Activated effector memory CD4-positive, alpha-beta T cell treated with Interleukin-2 at 50 U/mL for 16 hours (primary cell): ENCODE measurements at regions not wholly inside any gene's neighbourhood (a gene's known extent, or its start where the extent isn't known, plus 50 kb on each side); places are given as distances from the start of the nearest gene placed in this dataset.
"Not testable (repeated sequence)": the region's sequence is repeated elsewhere in the genome, so short reads cannot be mapped to it uniquely, and the experiment has no call there.

Experiments
- DNase-seq: peaks from one replicate; pipeline ENCODE4 v3.0.0-alpha.2; 2020

DNA sequence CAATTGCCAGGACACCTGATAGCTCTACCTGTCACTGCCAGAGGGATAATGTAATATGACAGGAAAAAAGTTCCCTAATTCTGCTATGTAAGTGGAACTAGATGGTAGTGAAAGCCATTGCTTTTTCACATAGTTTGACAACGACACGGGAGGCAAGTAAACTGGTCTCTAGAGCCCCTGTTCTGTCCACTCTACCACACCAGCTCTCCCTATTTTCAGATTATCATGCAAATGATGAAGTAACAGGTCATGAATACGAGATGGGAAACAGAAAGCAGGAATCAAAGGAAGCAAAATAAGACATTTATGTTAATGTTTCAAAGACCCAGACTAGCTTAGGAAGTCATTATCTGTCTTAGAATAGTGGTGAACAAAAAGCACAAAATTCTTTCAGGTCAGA is 56.2 kb downstream of the TAF11L14 start:
- DNase-seq: no peak

DNA sequence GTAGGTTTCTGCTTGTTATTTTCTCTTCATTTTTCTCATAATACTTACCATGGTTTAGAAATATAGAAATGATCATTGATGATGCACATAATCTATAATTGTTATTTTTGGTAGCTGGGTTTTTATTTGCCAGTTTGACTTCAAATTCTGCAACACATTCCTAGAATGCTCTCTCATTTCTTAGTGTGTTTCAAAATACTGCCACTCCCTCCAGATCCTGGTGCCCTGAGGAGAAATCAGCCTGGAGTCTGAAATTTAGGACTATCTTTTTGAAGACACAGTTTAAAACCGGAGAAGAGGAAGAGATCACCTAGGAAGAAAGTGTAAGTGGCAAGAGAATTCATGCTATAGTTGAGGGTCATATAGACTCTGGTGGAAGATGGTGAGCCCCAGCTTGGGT is 57.5 kb downstream of the TAF11L14 start:
- DNase-seq: no peak

DNA sequence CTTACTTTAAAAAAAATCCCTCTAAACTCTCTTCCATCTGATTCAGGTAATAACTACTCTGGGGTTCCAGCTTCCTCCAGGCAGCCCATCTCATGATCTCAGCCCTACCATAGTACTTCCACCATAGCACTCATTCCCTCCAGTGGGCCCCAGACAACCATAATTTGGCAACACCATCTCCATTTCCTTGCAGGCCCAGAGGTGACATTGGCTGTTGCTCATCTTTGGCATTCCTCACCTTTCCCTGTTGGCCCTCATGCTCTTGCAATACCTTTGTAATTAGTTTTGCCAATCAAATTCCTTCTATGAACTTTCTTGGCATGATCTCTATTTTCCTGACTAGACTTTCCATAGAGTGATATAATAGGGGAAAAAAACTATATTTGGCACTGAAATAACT is 60.1 kb downstream of the TAF11L14 start:
- DNase-seq: no peak

DNA sequence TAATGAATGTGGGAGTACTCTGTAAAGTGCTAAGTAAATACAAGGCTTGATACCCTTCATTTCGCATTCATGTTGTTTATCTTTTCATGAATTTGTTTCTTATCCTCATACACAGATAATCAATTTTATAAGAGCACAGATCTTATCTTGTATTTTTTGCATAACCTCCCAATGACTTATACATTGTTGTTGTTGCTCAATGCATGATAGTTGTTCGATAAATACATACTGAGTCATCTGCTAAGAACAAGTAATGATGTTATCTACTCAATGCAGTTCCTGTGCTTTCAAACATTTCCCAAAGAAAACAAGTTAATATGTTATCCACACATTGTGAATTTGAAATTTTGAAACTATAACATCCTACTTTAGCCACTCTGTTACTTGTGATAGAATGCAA is 60.7 kb downstream of the TAF11L14 start:
- no peak for DNase-seq

DNA sequence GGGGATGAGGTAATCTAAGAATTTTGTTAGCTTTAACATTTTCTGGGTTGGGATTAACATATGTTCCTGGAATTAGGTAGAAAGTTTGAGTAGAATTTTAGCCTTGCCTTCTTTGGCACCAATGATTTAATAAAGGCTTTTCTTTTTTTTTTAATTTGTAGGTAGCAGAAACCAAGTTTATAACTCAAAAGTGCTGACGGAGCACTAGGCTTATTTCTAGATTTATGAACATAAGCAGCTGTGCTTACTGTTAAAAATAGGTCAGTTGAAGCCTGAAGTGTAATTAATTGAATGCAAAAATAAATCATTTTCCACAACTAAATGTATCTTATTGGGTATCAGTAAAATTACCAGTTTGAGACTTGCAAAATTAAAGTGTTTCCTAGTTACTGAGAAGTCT is 62.4 kb downstream of the TAF11L14 start:
- no peak for DNase-seq

DNA sequence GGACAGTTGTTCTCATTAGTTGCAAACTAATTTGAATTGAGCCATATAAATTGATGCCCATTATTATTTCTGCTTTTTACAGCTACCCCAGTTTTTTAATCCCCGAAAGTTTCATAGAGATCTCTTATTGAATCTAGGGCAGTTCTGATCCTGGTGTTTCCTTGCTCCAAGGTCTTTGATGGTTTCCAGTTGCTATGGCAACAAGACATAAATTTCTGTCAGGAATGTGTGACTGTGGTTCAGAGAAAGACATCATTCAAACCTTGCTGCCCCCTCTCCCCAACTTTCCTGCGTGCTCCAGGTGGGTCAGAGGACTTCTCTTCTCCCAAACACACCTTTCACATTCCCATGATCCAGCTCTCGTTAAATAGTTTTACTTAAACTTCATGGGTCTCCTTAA is 63.4 kb downstream of the TAF11L14 start:
- no peak for DNase-seq

DNA sequence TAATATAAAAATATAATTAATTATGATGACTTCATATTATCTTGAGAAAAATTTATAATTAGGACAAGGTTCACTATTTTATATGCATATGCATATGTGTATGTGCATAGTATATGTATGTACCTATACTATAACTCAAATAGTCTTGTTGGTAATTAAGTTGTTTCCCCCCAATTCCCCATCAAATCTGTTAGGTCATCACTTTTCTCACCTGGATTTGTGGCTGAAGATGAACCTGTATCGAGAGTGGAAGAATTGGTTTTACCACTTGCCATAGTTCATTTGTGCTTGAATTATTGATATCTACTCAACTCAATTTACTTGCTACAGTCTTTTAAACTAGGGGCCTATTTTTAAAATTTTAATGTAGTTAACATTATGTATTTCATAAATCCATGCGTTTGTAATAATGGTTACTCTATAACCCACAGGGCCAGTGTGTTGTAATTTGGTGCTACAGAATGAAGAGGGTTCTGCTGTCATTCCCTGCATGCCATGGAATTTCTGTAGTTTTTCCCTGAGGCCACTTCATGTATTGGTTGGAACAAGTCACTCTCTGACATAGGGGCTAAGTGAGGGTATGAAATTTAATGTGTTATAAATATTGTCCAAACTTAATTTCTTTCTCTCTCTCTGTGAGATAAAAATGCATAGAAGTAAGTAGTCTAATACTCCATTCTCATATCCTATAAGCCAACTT is 74.9 kb downstream of the TAF11L14 start:
- DNase-seq: no peak

DNA sequence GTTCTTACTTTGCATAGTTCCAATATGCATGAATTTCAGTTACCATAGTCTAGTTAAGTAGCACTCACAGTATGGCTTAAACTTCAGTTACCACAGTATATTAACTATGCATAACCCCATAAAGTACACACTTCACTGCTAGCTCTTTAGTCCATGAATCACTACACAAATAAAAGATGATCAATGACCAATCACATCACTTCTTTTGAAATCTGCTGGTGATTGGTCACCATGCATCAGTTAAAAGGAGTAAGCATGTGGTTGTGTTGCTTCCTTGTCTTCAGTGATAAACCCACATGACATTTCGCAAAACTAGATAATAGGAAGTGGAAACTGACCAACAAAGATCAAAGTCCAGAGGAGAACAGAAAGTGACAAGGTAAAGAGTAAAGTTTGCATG is 79.0 kb downstream of the TAF11L14 start:
- no peak for DNase-seq

DNA sequence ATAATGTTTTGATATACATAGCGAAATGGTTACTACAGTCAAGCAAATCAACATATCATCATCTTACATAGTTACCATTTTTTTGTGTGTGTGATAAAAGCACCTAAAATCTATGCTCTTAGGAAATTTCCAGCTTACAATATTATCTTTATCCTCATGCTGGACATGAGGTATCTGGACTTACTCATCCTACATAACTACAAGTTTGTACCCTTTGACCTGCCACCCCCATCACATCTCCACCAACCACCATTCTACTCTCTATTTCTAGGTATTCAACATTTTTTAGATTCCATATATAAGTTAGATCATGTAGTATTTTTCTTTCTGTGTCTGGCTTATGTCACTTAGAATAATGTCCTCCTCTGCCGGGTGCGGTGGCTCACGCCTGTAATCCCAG is 79.9 kb downstream of the TAF11L14 start:
- DNase-seq: no peak

DNA sequence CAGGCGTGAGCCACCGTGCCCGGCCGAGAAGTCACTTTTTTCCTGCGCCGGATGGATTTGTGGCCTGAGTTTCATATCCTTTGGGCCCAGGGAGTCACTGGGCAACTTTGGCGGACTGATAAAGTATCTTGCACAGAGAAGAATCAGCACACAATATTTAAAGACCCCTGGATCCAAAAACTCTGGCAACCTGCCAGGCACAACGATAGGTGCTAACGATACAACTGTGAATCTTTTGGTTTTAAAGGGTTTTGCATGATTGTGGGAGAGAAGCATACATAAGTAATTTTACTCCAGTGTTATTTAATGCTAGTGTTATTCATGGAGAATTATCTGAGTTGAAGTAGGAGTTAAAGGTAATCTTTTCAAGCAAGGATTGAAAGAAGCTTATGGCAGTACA is 85.3 kb downstream of the TAF11L14 start:
- no peak for DNase-seq

DNA sequence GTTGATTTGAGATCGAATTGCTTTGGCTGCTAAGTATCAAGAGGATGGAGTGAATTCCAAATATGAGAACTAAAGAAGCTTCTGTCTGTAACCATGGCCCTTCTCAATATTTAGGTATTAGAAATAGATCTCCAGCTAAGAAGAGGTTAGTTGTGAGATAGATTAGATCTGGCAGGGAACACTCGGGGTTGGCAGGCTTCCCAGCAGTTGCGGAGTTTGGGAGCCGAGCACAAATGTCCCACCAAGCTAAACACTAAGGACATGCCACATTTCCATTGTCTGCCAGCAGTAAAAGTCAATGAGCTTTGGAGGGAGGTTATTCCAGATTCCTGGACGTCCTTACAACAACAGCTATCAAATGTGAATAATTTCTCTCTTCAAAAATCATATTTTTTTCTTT is 85.8 kb downstream of the TAF11L14 start:
- no peak for DNase-seq

DNA sequence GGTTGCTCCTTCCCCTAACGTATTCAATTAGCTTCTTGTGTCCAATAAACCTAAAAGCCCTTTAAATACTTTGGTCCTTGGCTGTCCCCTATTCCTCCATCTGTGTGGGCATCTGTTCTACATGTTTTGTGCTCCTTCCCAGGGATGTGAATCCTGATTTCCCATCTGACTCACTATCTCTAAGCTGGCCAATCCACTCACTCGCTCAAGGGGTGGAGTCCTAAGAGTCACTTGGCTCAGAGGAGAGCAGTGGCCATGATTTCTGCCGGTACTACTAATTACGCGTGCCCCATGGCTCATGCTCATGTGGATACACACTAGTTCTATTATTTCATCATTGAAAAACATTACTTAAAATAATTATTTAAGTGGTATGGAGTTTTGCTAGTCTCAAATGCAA is 89.6 kb downstream of the TAF11L14 start:
- no peak for DNase-seq

DNA sequence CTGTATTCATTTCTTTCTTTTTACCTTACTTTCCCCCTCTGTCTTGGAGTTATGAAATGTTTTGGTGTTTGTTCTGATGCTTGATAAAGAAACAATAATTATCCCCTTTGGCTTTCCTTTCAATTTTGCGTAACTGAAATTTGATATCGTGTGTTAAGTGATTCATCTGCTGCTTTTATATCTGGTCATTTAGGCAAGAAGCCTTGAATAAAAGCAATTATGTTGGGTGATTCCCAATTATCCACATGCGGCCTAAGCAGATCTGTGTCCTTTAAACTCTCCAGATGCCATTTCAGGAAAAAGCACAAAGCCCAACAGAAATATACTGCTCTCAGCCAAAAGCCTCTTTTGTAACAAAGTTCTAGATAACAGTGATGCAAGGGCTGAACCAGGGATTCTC is 92.8 kb downstream of the TAF11L14 start:
- DNase-seq: no peak

DNA sequence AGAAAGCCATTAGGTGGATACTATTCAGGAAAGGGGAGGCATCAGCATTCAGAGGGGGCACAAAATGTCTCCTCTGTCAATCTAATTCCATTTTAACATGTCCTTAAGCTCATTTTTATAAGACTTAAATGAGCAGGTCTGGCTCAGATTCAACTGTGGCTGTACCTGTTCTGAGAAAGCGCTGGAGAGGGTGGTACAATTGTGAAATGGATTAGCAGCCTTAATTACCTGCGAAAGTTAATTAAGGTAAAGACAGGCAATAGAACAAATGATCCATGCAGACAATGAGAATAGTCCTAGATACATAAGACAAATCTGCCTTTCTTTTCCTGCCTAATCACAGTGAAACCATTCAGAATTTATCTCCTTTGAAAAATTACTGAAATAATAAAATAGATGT is 96.2 kb downstream of the TAF11L14 start:
- DNase-seq: no peak

DNA sequence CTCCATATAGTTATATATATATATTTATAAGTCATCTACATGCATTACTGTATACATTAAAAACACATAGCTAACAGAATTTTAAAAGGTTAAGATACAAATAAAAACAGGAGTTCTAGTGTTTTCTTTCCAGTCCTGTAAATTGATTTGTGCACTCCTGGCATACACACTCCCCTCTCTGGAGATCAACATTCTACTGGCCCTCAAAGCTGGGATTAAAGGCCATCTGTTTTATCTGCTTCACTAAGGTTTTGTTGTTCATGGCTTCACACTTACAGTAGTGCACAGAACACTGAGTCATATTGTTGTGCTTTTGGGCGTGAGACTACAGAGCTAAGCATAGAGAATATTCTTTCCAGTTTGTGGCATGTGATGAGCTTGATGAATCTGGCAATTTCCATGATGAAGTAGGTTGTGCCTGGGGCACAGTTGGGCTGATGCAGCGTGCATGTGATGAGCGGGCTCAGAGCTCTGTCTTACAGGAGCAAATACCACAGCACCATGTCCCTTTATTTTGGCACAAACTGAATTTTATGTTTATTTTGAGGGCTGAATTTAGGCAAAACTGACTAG is 98.2 kb downstream of the TAF11L14 start:
- DNase-seq: no peak

DNA sequence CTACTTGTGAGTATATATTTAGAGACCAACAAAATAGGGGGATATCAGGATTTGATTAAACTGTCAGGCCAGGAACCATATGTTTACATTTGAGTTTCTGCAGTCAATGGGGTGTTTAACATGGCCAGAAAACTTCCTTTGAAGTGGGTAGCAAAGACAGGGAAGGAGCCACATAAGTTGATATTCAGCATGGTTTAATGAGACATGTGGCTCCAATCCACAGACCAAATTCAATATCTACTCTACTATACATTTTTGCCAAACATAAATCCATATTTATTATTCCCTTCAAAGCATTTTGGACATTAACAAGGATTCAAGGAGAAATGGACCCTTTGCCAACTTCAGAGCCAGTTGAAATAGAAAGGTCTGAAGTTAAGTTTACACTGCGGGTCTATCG is 99.8 kb downstream of the TAF11L14 start:
- DNase-seq: no peak

DNA sequence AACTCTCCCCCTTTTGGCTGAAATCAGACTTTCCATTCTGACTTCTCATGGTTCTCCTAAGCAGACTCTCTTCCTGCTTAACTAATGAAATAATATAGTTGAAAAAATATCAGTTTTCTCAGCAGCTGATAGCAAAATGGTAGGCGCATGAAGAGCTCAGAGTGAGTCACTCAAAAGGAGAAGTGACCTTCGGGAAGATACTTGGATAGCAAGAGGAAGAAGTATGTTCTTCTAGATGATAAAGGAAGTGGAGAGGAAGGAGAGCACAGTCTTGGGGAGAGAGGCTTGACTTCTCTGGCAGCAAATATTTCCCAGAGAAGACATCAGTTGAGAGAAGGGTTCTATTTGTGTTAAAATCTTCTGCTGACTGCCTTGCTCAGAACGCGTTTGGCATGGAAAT is 101.5 kb downstream of the TAF11L14 start:
- no peak for DNase-seq

DNA sequence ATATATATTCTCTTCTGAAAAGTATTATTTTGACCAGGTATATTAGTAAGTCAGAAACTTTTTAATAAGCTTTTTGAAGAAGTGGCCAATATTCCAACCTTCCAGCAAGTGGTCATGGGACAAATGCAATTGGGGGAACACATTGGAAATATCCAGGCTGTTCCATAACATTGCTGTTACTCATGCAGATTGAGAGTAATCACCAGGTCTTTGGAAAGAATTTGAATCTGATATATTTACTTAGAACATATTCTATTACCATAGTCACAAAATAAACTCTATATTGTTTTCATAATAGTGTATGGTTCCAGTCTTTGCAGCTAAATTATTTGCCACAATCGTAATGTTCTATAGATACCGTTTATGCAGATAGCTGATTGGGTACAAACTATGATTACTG is 102.8 kb downstream of the TAF11L14 start:
- DNase-seq: no peak

DNA sequence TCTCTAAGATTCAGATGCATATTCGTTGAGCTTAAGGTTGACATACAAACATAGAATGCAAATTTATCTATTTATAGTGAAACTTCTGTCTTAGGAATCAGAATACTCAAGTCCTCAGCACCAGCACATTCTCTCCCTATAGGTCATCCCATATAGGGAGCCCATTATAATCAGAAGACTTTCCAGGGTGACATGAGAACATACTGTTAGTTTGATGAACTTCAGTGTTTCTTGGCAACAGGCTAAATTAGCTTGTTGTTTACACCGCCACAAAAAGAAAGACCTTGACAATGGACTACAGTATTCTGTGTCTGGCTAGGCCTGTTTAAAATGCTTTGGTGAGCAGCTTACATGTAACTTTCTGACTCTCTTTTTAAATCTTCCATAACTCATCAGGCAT is 104.2 kb downstream of the TAF11L14 start:
- DNase-seq: no peak

DNA sequence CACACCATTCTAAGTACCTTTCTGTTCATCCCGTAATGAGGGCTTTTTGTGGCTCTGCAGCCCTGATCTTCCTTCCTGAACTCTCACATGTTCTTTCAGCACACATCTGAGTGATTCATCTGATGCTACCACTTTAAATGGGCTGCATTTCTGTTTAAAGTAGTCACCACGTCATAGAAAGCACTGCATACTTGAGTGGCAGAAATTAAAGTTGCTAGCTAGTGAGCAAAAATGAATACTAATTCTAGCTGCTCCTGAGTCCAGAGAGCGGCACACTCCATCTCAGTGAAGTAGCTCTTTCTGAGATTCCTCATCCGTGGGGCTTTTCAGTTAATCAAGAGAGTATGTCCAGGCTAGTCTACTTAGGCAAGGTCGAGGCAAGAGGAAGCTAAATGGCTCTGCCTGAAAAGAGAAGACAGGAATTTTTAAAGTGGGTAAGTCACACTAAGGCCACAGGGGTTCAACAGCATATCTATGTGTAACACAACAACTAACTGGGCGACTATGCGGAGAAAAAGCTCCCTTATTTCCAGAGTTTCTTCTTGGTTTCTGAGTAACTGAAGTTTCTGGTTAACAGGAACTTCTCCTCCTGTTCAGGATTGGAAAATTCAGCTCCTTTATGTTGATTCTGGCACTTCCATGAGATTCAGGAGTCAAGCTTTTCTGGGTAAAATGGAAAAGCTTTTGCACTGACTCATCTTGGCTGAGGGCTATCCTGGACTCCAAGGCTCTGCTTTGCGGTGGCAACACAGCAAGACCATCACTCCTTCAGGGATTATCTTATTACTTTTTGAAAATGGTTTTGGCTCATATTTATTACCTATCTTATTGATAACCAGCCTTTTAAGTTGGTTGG is 109.5 kb downstream of the TAF11L14 start:
- no peak for DNase-seq

DNA sequence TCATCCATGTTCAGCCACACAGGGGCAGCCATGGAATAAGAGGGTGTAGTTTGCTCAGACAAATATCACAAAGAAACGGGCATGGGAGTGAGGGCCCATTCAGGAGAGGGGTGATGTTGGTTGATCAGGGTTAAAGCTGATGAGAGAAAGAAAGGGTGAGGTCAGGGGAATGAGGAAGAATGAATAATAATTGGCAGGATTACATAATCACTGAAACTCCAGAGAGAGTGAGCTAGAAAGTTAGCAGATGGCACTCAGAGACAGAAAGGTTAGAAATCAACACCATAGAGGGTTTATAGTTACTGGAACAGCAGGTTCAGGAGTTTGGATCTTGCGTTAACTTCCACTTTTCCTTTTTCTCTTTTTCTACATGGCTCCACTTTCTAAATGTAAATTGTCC is 113.9 kb downstream of the TAF11L14 start:
- no peak for DNase-seq

DNA sequence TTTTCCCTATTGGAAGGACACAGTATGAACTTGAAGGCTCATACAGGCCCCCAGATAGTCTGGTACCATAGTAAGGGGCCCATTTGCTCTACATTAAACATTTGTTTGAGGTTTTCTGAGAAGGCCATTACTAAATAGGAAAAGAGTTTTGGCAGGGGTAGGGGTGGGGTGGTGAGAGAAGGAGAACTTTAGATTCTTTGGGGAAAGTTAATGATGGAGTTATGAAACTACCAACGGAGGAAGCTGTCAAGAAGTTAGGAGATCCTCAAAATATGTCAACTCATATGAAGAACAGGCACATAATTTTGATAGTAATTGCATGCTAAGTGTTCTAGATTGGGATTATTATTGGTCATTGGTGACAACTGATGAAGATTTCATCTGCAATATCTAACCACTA is 114.7 kb downstream of the TAF11L14 start:
- DNase-seq: no peak

DNA sequence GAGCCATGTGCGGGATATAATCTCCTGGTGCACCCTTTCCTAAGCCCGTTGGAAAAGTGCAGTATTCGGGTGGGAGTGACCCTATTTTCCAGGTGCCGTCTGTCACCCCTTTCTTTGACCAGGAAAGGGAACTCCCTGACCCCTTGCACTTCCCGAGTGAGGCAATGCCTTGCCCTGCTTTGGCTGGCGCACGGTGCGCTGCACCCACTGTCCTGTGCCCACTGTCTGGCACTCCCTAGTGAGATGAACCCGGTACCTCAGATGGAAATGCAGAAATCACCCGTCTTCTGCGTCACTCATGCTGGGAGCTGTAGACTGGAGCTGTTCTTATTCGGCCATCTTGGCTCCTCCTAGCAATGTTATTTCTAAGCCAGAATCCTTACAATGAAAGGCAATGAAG is 121.1 kb downstream of the TAF11L14 start:
- DNase-seq: not testable (repeated sequence)

DNA sequence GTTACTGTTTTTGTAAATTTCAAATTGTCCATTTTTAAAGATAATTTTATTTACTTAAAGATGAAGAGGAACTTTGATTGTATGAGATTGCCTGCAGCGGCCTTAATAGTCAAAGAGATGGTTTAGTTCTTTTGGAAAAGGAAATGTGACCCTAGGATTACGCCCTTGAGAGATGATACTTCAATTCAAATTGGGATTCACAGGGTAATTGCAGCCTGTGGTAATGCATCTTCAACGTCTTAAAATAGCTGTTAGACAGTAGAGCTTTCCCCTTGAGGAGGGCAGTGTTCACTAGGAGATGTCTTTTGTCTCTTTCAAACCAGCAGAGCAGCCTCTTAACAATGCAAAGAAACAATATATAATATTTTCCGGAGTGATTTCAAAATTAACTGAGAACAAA is 127.1 kb downstream of the TAF11L14 start:
- no peak for DNase-seq
